NCI-H2029 treated with DMSO at 0.1 percent for 48 hours (cell line): ENCODE measurements at regions not wholly inside any gene's neighbourhood (a gene's known extent, or its start where the extent isn't known, plus 50 kb on each side); places are given as distances from the start of the nearest gene placed in this dataset.

Source experiments
- DNase-seq: peaks from one replicate; lab custom pipeline; 2025; lab: John Stamatoyannopoulos, UW

DNA sequence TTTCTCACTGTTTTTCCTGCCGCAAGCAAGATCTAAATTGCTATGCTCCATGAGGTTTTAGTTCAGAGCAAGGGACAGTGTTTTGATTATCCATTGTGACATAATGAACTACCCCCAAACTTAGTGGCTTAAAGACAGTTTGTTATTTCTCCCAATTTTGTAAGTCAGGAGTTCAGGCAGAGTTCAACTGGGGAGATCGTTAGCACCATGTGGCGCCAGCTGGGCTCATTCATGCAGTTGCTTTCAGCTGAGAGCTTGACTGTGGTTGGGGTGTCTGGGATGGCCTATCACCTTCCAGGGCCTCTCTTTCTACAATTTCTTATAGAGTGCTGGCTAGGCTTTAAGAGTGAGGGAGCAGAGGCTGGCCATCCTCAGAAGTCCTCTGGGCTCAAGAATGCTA is 382.9 kb upstream of the CELF4 start:
- no peak for DNase-seq

- no peak for DNase-seq
Measured at GRCh38 chr18:37946324-37946723, 380.7 kb upstream of the CELF4 start.

DNA sequence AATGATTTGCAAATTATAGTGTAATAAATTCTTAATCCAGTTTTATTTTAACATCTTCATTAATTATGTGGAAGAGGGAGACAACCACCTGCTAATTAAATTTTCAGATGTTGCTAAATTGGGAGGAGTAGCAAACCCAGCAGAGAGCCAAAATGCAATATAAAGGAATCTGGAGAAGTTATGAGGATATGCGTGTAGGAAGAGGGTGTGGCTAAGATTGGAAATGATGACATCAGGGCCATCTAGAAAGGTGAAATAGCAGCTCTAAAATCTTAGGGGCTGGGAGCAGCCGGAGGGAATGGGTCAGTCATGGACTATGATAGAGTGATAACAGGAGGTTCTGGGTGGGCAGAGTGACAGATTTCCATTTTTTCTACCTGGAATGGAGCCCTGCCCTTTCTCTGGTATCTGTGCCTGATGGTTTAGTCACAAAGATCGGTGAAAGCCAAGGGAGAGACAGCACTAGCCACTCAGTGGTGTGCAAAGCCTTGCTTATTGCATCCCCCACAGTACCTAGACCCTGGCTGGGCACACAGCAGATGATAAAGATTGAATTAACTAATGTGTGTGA is 379.2 kb upstream of the CELF4 start:
- DNase-seq, result no peak

- DNase-seq, result no peak
Measured at GRCh38 chr18:37937287-37937686, 371.7 kb upstream of the CELF4 start.

GRCh38 chr18:37935086-37935485 is 369.5 kb upstream of the CELF4 start:
- no peak for DNase-seq

GRCh38 chr18:37930640-37931039 is 365.0 kb upstream of the CELF4 start:
- no peak for DNase-seq

- no peak for DNase-seq
Measured at GRCh38 chr18:37922162-37922561, 356.6 kb upstream of the CELF4 start.

DNA sequence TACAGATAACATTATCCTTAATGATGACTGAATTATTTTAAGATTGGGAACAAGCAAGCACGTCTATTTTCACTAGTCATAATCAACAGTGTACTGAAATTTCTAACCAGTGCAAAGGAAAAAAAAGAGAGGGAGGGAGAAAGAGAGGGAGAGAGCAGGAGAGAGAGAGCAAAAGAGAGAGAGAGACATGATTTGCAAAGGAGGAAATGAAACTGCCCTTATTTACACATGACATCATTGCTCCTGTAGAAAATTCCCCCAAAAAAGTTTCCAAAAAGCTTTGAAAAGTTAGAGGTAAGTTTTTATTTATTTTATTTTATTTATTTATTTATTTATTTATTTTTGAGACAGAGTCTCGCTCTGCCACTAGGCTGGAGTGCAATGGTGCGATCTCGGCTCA is 355.3 kb upstream of the CELF4 start:
- DNase-seq, result no peak

- no peak for DNase-seq
Measured at GRCh38 chr18:37913051-37913450, 347.5 kb upstream of the CELF4 start.

DNA sequence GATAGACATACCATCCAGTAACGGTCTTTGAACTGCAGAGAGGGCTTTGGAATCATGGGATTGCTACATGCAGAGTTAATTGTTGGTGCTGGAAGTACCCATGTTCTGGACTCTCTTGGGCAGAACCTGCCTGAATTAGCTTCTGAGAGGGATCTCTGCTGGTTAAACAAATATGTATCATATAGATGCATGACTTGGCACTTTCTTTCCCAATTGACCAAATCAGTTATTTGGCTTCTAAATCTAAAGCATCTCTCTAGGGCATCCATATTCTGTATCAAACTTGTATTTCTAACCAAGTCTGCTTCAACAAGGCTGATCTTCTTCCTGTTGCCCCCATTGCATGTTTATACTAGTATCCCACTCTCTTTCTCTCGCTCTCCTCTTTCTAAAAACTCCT is 336.7 kb upstream of the CELF4 start:
- DNase-seq, result no peak

DNA sequence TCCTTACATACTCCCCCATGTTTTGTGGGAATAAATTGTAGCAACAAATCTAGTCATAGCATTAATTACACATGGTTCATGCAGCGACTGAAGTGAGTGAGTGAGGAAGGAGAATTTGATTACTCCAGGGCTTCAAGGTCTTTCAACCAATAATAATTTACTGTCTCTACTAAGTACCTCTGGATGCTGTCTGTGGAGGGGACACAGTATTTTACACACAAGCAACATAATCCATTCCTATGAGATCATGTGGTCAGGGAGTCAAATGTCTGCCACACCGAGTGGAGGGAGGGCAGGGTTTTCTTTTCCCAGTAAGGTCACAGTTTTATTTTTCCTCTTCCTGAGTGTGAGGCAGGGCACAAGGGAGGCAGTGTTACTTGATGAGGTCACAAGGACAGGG is 334.7 kb upstream of the CELF4 start:
- DNase-seq, result no peak

DNA sequence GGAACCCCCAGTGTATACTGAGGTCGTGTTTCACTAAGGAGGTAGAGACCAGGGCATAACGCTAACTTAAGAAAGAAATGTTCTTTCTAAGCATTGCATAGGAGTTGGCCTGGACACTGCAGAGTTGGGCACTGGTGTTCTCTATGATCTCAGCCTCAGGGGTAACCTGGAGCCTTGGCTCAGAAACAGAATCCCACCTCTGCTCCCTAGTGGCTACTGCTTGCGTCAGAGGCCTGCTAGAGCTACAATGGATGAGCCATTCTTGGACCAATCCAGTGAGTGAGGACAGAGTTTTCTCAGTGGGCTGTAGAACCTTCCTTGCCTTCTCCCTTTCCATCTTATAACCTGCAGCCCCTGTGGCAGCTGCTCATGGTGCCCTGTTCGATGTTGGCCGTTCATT is 324.4 kb upstream of the CELF4 start:
- DNase-seq, result no peak

GRCh38 chr18:37874721-37875120 is 309.1 kb upstream of the CELF4 start:
- no peak for DNase-seq

GRCh38 chr18:37873416-37873815 is 307.8 kb upstream of the CELF4 start:
- DNase-seq, result no peak

DNA sequence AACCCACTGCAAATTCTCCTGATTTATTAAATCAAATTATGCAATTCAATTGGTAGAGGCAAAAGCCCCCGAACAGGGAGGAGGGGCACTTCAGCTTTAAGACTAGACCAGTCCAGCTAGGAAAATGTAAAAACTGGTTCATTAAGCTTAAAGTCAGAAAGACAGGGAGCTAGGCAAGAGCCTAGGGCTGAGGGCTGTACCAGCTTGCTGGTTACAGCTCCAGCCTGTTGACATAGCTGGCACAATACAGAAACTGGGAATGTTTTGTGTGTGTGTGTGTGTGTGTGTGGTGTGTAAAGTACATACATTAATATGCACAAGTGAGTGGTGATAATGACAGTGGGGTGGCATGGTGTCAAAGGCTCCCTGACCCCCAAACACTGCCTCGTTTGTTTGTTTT is 307.0 kb upstream of the CELF4 start:
- DNase-seq, result no peak

DNA sequence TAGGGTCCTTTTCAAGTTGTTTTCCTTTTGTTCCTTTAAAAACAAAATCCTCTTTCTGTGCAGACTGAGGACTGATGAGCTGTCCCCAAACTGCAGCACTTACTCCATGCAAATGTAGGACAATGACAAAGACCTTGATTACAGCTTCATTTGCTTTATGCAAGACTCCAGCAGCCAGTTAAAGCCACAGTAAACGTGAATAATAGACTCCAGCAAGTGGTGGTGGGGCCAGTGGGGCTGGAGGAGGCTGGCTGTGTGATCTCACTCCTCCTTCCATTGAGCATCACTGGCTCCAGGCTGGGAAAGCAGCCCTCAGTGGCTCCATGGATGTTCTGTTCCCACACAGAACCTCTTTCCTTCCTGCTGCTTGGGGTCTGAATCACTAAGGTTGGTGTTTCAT is 306.0 kb upstream of the CELF4 start:
- no peak for DNase-seq

GRCh38 chr18:37869051-37869450 is 303.5 kb upstream of the CELF4 start:
- DNase-seq, result no peak

DNA sequence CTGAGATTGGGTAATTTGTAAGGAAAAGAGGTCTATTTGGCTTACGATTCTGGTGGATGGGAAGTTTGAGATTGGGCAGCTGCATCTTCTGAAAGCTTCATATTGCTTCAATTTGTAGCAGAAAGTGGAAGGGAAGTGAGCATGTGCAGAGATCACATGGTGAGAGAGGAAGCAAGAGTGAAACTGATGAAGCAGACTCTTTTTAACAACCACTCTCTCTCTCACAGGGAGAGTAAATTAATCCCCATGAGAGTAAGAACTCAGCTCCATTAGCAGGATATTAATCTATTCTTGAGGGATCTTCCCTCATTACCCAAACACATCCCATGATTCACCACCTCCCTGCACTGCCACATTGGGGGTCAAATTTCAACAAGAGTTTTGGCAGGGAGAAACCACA is 298.5 kb upstream of the CELF4 start:
- DNase-seq, result no peak

DNA sequence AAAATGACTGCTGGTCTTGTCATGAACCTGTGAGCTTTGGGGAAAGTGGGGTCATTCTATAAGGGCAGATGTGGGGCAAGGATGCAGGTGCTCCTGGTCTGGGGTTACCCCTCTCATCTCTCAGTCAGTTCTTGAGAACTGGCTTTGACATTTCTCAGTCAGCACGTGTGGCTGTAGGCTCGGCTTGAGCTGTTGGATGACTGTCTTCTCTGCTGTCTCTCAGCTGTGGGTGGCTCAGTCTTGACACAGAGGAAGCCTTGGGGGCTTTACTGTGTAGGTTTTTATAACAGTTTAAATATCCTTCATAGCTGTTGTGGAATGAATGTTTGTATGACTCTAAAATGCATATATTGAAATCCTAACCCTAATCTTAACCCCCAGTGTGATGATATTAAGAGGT is 296.4 kb upstream of the CELF4 start:
- no peak for DNase-seq

DNA sequence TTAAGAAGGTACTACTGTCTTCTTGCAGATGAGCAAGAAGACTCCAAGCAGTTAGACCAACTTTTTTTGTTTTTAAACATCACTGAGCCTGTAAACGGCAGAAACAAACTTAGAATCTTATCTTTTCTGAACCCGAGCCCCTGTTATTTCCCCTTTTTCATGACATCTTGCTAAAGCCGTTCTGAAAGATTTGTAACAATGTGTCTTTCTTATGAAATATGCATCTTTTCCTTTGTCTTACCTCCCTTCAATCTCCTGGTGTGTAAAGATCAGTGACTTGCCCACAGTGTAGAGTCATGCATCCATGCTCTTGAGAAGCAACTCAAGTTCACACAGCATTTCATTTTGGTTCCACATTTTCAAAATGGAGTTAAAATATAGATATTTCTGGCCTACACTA is 288.8 kb upstream of the CELF4 start:
- DNase-seq, result no peak

DNA sequence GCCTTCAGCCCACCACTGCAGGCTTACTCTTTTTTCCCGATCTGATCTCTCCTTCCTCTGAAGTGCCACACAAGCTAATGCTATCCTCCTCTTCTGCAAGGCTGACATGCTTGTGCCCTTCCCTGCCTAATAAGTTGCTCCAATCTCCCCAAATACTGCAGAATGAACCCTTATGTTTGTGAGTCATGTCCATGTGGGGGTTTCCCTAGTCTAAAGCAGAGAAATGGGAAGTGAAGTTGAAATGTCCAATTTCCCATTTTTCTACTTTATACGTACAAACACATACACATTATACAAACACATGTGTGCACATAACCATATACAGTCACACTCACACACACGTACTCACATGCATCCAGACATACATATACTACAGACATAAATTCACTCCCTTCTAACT is 288.1 kb upstream of the CELF4 start:
- no peak for DNase-seq

DNA sequence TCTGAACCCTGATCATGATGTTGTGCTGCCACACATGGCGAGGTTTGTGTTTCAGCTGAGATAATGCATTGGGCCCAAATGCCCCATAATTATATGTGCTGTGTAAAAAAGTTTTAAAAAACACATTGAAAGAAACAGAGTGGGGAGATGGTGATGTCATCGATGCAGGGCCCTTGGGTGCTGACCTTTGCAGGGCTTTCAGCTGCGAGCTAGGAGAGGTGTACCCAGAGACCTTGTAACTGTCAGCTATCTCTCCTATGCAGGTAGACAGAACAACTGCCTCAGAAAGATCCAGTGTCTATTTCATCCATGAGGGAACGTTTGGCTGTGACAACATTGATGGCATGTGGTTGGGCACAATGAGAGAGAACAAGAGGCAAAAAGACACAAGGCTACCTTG is 286.9 kb upstream of the CELF4 start:
- no peak for DNase-seq

DNA sequence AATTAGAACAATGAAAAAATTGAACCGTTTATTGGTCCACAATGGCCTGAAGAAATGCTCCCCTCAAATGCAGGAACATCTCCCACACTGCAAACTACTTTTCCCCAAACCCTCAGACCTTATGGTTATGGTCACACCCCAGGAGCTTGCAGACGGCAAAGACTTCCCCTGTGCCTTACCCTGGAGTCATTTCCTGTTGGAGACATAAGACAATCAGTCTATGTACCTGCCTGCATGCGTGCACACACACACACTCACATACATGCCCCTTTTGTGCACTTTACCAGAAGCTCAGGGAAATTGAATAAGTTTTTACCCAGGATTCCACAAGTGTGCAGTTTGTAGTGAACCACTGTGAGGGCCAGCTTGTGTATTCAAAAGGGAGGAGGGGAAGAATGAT is 281.9 kb upstream of the CELF4 start:
- no peak for DNase-seq

GRCh38 chr18:37846996-37847395 is 281.4 kb upstream of the CELF4 start:
- no peak for DNase-seq

GRCh38 chr18:37845498-37845897 is 279.9 kb upstream of the CELF4 start:
- no peak for DNase-seq
